SK-N-SH (cell line): ENCODE measurements at regions not wholly inside any gene's neighbourhood (a gene's known extent, or its start where the extent isn't known, plus 50 kb on each side); places are given as distances from the start of the nearest gene placed in this dataset.

Experiments used
- CTCF ChIP-seq: fragments of 200-600 bp; sonication (generic); IDR thresholded peaks from 2 replicates; pipeline ENCODE4 v1.6.1; 2017; ENCODE audit warnings: antibody characterized with exemption, mild to moderate bottlenecking, moderate library complexity
- ELF1 ChIP-seq: IDR thresholded peaks from 2 replicates; pipeline ENCODE4 v1.4.0; 2012
- EP300 ChIP-seq, 2 experiments: IDR thresholded peaks; 2 replicates each; pipeline versions ENCODE4 v1.4.0 to v1.6.1; 2012; ENCODE audit warnings: borderline replicate concordance in 1 of 2, low read depth in 1 of 2, low read length in 1 of 2
- EZH2phosphoT487 ChIP-seq: fragments of 200-600 bp; sonication (generic); IDR thresholded peaks from 2 replicates; pipeline ENCODE4 v1.6.1; 2017; ENCODE audit warnings: low read depth, mixed run types, mild to moderate bottlenecking, antibody characterized with exemption, moderate library complexity, borderline replicate concordance
- JUND ChIP-seq: IDR thresholded peaks from 2 replicates; pipeline ENCODE4 v1.4.0; 2012
- TAF1 ChIP-seq: IDR thresholded peaks from 2 replicates; pipeline ENCODE4 v1.6.1; 2012; ENCODE audit warnings: low read depth, mild to moderate bottlenecking, low read length, moderate library complexity, borderline replicate concordance

GRCh38 chr4:177246641-177247584 is 62.8 kb upstream of the NEIL3 start:
- TF ChIP-seq ELF1 = no peak
- TF ChIP-seq EZH2phosphoT487 = no peak
- no peak for TF ChIP-seq JUND
- no peak for TF ChIP-seq CTCF
- no peak for TF ChIP-seq TAF1
- no peak for TF ChIP-seq EP300 (IDR thresholded peaks at IDR 0.05; ENCODE audit: borderline replicate concordance in 1 of 2, low read depth in 1 of 2, low read length in 1 of 2)
